ENCODE measurements at regions not wholly inside any gene's neighbourhood (a gene's known extent, or its start where the extent isn't known, plus 50 kb on each side); places are given as distances from the start of the nearest gene placed in this dataset.

- TF ChIP-seq CTCF (conservative IDR thresholded peaks at IDR 0.05; ENCODE audit: low read depth, low read length) = no peak
- TF ChIP-seq EZH2 (IDR thresholded peaks at IDR 0.05; ENCODE audit: low read length, unreplicated experiment) = no peak
Observed at GRCh38 chr6:74867291-74867690, 338.6 kb downstream of the COL12A1 start.
